H54 (cell line): ENCODE measurements at regions not wholly inside any gene's neighbourhood (a gene's known extent, or its start where the extent isn't known, plus 50 kb on each side); places are given as distances from the start of the nearest gene placed in this dataset.

ENCODE experiments used
- DNase-seq: peaks from one replicate; pipeline ENCODE4 v3.0.0; 2011; ENCODE audit warnings: low spot score, mixed read lengths; ENCODE audit not compliant: insufficient read length
- FAIRE-seq: peaks from 3 replicates; lab custom pipeline; 2011; peaks lifted over from hg19 to GRCh38; lab: Jason Lieb, UNC
- POLR2A ChIP-seq: IDR thresholded peaks from 2 replicates; pipeline ENCODE4 v1.6.1; 2011; ENCODE audit warnings: low read depth, mild to moderate bottlenecking, low read length

DNA sequence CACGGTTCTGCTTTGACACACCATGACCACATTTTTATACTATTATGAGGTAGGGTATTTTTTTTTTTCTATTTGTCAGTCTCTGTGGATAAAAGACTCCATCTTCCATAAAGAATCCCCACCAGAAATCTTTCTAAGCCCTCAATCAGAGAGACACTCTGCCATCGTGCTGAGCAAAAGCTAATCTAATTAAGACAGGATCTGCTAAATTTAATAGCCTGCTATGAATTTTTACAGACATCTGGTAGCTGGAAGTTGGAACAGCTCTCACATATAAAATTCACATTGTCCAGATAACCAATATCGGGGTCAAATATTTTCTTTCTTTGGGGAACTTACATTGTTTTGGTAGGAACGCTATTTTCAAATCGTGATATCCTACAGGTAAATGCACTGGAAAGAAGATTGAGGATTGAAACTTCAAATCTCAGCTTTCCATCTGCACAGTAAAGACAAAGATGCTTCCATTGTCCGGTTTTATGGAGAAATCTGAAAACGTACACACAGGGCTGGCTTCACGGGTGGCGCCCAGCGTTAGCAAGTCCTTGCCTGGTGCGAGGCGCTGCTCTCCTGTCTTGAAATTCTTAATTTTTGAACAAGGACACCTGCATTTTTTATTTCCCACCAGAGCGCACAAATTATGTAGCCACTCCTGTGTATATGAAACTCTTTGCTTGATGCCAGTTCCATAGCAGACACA lies 573.8 kb upstream of the NOX3 start:
- TF ChIP-seq POLR2A, result no peak
- DNase-seq (no peak), FAIRE-seq (no peak)

DNA sequence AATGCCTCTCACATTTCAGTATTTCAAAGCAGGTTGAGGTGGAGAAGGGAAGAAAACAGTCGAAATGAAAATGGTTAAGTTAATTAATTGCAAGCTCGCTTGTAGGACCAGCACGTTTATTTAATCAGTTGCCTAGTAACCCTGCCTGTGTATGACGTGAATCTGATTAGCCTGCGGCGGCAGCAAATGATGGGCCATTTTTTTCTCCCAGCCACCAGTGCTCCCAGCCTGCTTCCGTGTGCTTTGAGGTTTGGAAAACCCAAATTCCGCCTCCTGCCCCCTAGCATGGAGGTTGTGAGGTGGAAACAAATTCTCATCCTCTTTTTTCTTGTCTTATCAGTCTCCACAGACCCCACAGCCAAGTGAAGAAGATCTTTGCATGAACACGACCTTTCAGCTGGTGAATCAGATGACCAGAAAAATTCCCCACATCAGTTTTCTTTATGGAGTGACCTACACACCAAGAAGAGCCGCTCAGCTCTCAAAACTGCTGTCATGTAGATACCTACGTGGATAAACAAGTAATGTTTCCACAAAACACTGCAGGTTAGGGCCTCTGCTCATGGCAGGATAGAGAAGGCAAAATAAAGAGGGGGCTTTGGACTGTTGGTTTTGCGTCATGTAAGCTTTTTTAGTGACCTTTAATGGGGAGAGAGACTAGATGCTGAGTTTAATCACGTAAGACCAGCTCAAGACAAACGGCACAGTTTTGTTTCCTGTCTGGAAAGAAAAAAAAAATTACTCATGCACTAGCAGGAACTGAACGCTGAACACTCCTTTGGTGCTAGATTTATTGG lies 572.9 kb upstream of the NOX3 start:
- no peak for DNase-seq
- TF ChIP-seq POLR2A, result no peak
- peak; percentile 38 for FAIRE-seq

DNA sequence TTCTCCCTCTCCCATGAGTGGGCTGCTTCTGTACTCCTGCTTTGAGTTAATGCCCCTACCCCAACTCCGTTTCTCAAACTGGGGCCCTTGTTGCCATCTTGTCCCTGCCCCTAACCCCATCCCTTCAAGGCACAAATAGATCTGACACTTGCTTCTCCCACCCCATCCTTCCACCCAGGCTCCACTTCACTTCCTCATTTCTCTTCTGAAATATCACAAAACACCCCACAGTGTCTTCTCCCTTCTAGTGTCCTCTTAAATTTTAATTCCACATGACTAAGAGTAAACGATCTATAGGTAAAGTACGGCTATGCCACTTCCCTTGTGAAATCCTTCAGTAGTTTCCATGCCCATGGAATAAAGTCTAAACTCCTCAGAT lies 571.6 kb upstream of the NOX3 start:
- no peak for TF ChIP-seq POLR2A
- DNase-seq (no peak), FAIRE-seq (no peak)

DNA sequence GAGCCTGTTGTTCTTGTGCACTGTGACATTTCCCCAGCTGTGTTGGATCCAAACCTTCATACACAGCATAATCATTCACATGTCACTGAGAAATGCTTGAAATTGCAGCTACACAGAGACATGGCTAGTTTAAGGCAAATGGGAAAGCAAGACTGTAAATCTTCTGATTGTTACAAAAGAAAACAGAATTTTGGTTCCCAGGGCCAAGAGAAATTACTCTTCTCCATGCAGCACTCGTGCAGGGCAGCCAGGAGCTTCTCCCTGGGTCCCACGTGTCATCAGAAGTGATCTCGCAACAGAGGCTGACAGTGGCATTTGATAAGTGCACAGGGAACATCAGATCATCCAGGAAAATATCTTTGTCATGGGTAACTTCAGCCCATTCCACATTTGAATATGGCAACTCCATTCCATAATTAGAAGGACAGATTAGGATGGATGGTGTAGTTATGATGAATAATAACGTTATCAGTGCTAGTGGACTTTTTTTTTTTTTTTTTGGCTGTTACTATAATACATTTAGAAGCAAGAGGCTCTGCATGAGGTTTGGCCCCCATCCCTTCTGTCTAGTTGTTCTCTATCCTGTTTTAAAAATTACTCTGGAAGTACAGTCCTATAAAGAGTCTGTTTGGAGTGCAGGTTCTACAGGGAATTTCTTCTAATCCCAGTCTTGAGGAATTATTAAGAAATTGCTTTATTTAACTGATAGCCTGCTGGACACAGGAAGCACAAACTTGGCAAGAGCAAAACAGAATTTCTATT lies 571.0 kb upstream of the NOX3 start:
- FAIRE-seq (no peak), DNase-seq (no peak)
- TF ChIP-seq POLR2A, result no peak

DNA sequence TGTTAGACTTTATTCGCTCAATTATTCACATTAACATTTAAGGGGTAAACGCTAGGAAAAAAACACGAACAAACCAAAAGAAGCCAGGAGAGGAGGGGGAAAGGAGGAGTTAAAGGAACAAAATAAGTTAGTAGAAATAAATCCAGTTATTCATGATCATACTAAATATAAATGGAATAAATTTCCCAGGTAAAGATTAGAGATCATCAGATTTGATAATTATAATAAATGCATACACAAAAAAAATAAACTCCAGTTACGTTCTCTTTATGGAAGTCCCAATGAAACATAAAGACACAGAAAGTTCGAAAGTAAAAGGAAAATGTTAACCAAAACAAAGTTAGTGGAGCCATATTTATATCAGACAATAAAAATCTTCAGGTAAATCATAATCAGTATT lies 568.7 kb upstream of the NOX3 start:
- FAIRE-seq (no peak), DNase-seq (no peak)
- TF ChIP-seq POLR2A, result no peak

DNA sequence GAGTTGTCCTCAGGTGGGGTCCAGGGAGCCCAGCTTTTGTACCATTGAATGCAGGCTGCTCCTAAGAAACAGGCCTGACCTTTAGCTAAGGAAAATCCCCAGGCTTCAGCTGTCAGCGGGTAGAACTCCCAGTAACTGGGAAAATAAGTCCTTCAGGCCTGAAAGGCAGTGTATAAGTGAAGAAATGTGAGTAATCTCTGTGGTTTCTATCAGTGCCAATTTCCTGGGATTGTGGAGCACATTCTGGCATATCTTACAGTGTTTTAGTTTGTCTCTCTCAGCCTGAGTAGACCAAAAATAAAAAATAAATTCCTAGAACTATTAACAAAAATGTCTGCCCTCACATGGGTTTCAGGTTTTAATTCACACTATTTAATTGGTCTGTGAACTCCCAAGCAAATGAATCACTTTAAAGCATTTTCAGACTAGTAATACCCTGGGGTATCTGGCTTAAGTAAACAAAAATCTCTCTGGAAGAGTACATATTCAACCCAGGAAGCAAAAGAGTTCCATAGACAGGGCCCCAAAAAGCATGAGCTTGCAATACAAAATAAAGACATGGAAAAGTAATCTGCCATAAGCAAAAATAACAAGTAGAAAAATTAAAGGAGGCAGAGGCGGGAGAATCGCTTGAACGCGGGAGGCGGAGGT lies 566.2 kb upstream of the NOX3 start:
- no peak for TF ChIP-seq POLR2A
- DNase-seq (no peak), FAIRE-seq (peak; percentile 30)

DNA sequence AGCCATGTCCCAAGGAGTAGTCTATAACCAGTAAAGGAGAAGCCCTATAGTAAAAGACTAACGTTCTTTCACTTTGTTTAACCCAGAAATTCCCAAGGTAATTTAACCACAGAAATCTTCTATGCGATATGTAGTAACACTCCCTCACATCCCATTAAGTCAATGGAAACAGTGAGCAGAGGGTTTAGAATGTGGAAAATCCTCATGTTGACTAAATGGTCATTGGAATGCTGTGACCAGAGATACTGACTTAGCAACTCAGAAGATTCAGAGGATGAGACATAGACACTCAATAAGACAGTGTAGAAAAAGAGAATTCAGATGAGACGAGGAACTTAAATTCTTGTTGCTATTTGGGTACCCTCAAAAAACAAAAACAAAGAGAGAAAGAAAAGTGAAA lies 562.2 kb upstream of the NOX3 start:
- no peak for DNase-seq
- no peak for FAIRE-seq
- TF ChIP-seq POLR2A, result no peak

DNA sequence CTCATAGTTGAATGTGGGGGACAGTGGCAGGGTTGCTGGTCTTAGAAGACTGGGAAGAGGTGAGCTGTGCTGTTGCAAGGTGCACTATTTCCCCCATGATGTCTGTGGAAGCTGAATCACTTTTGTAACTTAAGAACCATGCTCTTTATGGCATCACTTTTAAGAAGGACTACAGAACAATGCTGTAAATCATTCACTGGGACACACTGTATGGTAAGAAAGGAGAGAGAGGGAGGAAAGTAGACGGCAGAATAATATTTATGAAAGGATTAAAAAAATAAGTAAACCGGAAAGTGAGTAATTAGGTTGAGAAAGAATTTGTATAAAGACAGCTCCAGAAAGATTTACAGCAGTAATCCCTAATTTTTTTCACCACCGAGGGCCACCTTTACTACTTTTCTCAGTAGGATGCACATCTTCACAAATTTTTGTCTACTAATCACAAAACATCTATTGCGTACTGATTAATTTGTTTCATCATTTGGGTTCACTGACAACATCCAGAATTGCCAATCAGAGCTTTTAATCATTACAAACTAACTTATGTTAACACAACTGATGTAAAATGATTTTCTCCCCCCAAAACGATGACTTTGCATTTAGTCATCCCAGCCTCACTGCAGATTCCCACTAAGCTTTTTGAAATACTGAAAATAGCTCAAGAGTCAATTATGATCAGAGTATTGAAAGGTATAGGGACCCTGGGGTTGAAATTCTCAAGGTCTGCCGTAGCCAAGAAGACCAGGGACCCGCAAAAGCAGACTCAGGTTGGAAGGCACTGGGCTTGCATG lies 560.7 kb upstream of the NOX3 start:
- no peak for TF ChIP-seq POLR2A
- FAIRE-seq, result no peak
- DNase-seq, result no peak

DNA sequence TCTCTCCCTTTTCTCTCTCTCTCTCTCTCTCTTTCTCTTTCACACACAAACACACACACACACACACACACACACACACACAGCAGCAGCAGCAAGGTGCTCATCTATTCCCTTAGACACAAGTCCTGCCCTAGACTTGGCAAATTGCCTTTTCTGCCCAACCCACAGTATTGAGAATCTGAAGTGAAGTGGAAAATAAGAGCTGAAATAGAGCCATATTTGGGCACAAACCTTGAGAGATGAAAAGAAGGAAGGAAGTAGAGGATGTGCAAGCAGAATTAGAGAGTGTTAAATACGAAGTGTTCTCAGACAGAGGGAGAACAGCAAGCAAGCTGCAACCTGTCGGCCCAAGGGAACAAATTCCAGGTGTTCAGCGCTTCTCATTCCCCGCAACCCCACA lies 557.5 kb upstream of the NOX3 start:
- DNase-seq, result no peak
- FAIRE-seq, result no peak
- TF ChIP-seq POLR2A, result no peak

DNA sequence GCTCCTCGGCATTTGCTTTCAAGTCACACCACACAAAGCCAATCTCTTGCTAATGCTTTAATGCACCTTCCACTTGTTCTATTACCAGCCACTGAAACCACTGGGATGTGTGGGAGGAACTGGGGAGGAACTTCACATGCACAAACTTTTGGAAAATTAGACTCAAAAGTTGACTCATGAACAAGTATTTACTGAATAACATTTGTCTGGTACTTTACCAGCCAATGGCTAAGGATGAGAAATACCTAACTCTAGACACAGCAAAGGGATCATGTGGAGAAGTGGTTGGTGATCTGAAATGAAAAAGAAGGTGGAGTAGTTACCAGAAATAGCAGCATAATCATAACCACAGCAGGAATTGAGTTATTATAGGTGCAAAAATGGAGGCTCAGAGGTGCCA lies 554.0 kb upstream of the NOX3 start:
- FAIRE-seq (no peak), DNase-seq (no peak)
- no peak for TF ChIP-seq POLR2A

DNA sequence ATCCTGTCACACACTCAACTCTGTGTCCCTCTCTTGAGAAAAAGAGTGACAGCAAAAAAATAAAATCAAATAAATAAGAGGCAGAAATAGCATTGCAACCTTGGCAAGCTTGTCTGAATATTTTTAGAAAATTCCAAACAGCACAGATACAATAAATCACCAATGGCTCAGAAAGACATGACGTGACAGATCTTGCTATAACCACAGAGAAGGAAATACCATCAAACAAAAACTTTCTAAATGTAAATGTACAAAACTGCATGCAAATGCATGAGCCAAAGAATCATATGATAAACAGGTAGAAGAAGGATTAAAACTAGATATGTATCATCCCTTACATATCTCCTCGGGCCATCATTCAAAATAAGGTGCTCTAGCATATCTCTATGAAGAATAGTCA lies 549.2 kb upstream of the NOX3 start:
- TF ChIP-seq POLR2A, result no peak
- FAIRE-seq (no peak), DNase-seq (no peak)

DNA sequence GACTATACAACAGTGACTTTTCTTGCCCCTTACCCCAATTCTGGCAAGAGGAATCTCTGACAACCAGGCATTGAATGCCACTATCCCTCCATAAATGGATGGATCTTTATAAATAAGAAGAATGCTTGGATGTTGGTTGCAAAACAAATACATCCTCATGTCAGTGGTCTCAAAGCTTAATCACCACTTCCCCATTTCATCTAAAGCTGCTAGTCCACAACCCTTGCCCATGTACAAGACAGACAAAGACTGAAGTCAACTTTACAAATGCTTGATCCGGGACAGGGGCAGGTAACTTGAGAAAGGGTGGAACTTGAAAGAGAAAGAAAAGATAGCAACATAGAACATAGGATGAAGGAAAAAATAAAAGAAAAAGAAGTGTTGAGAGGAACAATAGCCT lies 540.5 kb upstream of the NOX3 start:
- no peak for DNase-seq
- no peak for TF ChIP-seq POLR2A
- FAIRE-seq, result no peak

DNA sequence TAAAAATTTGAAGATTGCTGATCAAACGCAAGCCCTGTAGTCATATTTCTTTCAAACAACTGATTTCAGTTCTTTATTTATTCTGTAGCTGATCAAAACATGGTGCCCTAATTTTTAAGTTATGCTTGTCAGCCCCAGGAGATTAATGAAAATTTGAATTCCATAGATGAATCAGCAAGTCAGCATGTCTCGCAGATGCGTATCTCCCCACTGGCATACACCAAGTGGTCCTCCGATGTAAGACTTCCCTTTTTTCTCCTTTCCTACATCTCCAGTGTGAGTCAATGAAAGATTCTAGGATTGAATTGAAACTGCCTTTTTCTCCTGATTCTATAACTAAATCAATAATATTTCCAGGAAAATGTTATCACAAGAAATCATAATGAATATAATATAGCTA lies 539.6 kb upstream of the NOX3 start:
- DNase-seq (no peak), FAIRE-seq (no peak)
- no peak for TF ChIP-seq POLR2A
